HG03575 (cell line): ENCODE measurements at regions not wholly inside any gene's neighbourhood (a gene's known extent, or its start where the extent isn't known, plus 50 kb on each side); places are given as distances from the start of the nearest gene placed in this dataset.
"Not testable (repeated sequence)": the region's sequence is repeated elsewhere in the genome, so short reads cannot be mapped to it uniquely, and the experiment has no call there.

Source experiments
- ATAC-seq: cut with Tn5 transposase; IDR thresholded peaks from one replicate; pipeline ENCODE4 v1.9.1; 2021; ENCODE audit not compliant: unreplicated experiment, insufficient number of reproducible peaks, low FRiP score; ENCODE audit errors: extremely low read depth

GRCh38 chr7:94294471-94295131, 100.1 kb upstream of the COL1A2 start:
- ATAC-seq: no peak

- no peak for ATAC-seq
These were observed 98.8 kb upstream of the COL1A2 start for GRCh38 chr7:94295850-94296249.

GRCh38 chr7:94296881-94297280, 97.8 kb upstream of the COL1A2 start:
- ATAC-seq: no peak

DNA sequence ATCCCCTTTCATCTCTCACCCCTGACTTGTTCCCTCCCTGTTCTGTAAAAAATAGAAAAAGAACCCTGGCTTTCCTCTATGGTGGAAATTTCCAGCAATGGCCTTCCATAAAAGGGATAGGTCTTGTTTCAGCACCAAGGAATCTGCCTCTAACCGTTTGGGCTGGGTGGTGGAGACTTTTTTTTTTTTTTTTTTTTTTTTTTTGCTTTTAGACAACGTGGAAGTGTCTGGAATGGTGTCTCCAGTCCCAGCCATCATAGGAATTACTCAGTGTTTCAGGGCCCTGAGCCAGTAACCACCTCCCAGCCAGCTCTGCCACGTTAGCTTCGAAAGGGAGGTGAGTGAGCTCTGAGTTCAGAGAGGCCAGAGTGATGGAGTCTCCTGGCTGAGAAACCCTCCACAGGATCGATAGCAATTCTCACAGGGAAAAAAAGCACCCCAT, 97.3 kb upstream of the COL1A2 start:
- no peak for ATAC-seq

GRCh38 chr7:94298943-94299342, 95.8 kb upstream of the COL1A2 start:
- no peak for ATAC-seq

- ATAC-seq: no peak
These were observed 94.4 kb upstream of the COL1A2 start for GRCh38 chr7:94300176-94300835.

DNA sequence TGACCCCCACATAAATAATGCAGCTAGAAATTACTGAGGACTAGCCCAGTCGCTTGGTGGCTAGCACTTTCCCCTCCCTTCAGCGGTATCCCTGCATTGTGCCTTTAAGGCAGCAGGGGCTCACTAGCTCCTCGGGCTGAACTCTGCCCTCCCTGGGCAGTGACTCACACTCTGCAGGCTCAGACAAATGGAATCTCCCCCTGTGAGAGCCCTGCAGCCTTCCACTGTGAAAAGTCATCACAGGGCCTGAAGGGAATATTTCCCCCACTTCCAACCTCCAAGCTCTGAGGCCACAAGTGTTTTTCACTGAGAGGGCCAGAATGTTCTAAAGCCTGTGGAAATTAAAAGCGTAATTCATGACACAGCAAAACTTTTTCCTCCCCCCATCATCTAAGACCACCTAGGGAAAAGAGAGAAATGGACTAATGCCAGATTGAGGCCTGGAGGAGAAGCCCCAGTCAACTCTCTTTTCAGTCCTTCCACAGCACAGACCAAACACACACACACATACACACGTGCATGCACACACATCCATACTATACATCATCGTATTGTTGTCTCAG, 93.6 kb upstream of the COL1A2 start:
- ATAC-seq: no peak

- ATAC-seq: no peak
These were observed 91.6 kb upstream of the COL1A2 start for GRCh38 chr7:94303118-94303517.

DNA sequence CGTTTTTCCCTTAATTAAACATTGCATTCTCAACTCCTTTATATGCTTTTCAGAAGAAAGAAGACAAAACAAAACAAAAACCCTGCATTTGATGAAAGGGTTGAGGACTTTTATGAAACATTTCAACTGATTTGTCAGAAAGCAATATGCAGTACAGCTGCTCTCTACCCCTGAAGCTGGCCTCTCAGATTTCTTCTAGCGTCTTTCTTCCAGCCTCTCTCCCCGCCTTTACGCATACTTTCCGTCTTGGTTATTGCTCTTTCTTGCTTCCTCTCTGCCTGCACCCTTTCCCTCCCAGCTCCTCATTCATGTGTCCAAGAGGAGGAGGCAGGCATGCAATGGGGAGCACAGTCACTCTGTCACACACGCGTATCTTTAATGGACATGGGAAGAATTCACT, 91.0 kb upstream of the COL1A2 start:
- no peak for ATAC-seq

GRCh38 chr7:94304878-94305277, 89.8 kb upstream of the COL1A2 start:
- no peak for ATAC-seq

DNA sequence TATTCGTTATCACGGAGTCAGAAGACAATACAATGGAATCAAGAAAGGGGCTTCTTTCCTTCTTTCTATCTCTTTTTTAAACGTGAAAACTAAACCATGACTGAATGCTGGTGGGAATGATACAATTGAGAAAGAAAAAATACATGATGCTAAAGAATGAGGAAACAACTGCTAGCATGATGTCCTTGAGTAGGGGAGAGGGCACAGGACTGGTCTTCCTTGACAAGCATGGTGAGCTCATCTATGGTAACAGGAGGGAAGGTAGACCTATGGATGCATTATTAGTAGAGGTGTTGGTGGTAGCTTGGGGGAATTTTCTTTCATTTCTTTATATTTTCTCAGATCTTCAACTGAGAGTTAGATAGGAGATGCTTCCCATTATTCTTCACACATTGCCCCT, 88.9 kb upstream of the COL1A2 start:
- no peak for ATAC-seq

GRCh38 chr7:94307399-94308048, 87.2 kb upstream of the COL1A2 start:
- no peak for ATAC-seq

- ATAC-seq: no peak
These were observed 83.2 kb upstream of the COL1A2 start for GRCh38 chr7:94311515-94311914.

GRCh38 chr7:94313926-94314325, 80.8 kb upstream of the COL1A2 start:
- ATAC-seq: no peak

DNA sequence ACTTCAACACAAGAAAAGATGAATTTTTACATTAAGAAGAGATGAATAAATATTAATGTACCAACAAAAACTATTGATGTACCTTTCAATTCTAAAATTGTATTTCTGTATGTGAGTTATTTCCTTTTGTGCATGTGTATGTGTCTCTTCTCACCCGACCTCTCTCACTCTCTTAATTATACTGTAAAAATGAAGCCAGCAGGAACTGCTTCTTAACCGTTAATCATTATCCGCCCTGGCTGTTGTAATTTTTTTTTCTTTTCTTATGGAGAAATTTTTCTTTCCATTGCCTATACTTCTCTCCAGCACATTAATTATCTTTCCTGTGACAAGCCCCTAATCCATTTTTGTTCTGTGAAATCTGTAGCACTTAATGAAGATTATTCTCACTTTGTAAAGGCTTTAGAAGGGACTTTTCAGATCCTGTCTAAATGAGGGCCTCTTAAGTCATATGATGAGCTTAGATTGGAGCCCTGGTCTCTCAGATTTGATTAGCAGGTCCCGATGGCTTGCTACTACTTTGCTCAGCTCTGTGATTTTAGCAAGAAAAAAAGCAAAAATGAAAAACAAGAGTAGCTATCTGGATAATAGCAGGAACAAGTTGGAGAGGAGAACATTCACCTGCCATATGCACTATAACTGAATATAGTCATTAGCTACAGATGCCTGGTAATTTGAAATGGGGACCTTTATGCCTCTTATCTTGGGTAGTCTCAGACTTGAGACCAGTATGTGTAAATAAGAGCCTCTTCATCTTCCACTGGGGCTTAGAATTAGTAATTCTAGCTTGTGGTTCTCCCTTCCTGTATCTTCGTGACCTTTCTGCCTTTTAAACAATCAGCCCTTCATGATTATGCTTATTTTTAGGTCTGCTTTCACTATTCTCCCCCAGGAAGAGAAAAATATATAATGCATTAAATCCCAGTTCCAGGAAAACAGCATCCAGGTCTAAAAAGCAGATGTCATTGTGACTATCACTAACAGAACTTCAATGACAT, 80.0 kb upstream of the COL1A2 start:
- no peak for ATAC-seq

DNA sequence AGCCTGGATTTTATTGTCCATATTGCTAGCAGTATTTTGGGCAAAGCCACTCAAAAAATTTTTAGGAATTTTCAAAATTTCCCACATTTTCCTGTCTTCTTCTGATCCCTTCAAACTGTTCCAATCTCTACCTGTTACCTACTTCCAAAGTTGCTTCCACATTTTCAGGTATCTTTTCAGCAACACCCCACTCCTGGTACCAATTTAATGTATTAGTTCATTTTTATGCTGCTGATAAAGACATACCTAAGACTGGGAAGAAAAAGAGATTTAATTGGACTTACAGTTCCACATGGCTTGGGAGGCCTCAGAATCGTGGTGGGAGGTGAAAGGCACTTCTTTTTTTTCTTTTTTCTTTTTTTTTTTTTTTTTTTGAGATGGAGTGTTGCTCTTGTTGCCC, 73.6 kb upstream of the COL1A2 start:
- not testable (repeated sequence) for ATAC-seq

- no peak for ATAC-seq
These were observed 70.9 kb upstream of the COL1A2 start for GRCh38 chr7:94323844-94324243.

GRCh38 chr7:94324380-94325121, 70.1 kb upstream of the COL1A2 start:
- no peak for ATAC-seq
